ENCODE measurements at regions not wholly inside any gene's neighbourhood (a gene's known extent, or its start where the extent isn't known, plus 50 kb on each side); places are given as distances from the start of the nearest gene placed in this dataset.

- DNase-seq: no peak
- Histone ChIP-seq H3K4me1 (ENCODE audit: low read depth) (no peaks in the 10 kb centered on the region), H3K4me3 (no peak overlapping the region), H3K9me3 (no peaks in the 10 kb centered on the region), H3K36me3 (ENCODE audit: low read depth) (no peaks in the 10 kb centered on the region)
- no peak for ATAC-seq
- intact Hi-C loops (cut with DNase I, micrococcal nuclease): no loop called here
- TF ChIP-seq, protein P1, sequence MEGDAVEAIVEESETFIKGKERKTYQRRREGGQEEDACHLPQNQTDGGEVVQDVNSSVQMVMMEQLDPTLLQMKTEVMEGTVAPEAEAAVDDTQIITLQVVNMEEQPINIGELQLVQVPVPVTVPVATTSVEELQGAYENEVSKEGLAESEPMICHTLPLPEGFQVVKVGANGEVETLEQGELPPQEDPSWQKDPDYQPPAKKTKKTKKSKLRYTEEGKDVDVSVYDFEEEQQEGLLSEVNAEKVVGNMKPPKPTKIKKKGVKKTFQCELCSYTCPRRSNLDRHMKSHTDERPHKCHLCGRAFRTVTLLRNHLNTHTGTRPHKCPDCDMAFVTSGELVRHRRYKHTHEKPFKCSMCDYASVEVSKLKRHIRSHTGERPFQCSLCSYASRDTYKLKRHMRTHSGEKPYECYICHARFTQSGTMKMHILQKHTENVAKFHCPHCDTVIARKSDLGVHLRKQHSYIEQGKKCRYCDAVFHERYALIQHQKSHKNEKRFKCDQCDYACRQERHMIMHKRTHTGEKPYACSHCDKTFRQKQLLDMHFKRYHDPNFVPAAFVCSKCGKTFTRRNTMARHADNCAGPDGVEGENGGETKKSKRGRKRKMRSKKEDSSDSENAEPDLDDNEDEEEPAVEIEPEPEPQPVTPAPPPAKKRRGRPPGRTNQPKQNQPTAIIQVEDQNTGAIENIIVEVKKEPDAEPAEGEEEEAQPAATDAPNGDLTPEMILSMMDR (IDR thresholded peaks at IDR 0.05): no peak
Observed at GRCh38 chr3:103752986-103753385, 1318.2 kb downstream of the ZPLD1 start.

GRCh38 chr3:103767635-103768034 is 1332.8 kb downstream of the ZPLD1 start:
- Histone ChIP-seq H3K9me3 (peaks cover 2% of the 10 kb centered on the region), H3K4me1 (ENCODE audit: low read depth) (no peaks in the 10 kb centered on the region), H3K4me3 (no peak overlapping the region), H3K36me3 (ENCODE audit: low read depth) (no peaks in the 10 kb centered on the region)
- no peak for ATAC-seq
- intact Hi-C loops (cut with DNase I, micrococcal nuclease): no loop called here
- no peak for DNase-seq
- TF ChIP-seq, protein P1 (IDR thresholded peaks at IDR 0.05): no peak

GRCh38 chr3:103785017-103785416 is 1350.2 kb downstream of the ZPLD1 start:
- TF ChIP-seq, protein P1 (IDR thresholded peaks at IDR 0.05): no peak
- Histone ChIP-seq H3K4me1 (ENCODE audit: low read depth) (no peaks in the 10 kb centered on the region), H3K4me3 (no peak overlapping the region), H3K36me3 (ENCODE audit: low read depth) (no peaks in the 10 kb centered on the region), H3K9me3 (no peaks in the 10 kb centered on the region)
- DNase-seq: no peak
- ATAC-seq: no peak
- intact Hi-C loops (cut with DNase I, micrococcal nuclease): no loop called here

DNA sequence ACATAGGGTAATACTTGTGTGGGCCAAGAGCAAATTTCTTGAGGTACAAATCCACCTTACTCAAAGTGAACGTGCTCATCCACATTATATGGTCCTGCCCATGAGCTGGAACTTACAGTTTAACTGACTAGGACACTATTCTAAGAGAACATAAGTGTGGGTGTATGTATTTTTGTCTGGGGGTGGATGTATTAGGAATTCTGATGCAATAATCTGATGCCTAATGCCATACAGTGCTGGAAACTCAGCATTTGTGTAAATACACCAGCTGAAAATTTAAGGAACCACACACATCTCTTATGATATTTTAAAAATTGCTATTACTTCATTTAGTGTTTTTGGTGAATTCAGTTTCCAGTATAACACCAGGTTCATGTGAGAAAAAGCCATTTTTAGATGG is 1350.7 kb downstream of the ZPLD1 start:
- Histone ChIP-seq H3K36me3 (ENCODE audit: low read depth) (no peaks in the 10 kb centered on the region), H3K9me3 (no peaks in the 10 kb centered on the region), H3K4me1 (ENCODE audit: low read depth) (no peaks in the 10 kb centered on the region), H3K4me3 (no peak overlapping the region)
- DNase-seq (no peak), ATAC-seq (no peak)
- intact Hi-C loops (cut with DNase I, micrococcal nuclease): no loop called here
- TF ChIP-seq, protein P1 (IDR thresholded peaks at IDR 0.05): no peak

GRCh38 chr3:103786296-103786695 is 1351.5 kb downstream of the ZPLD1 start:
- H3K4me1 ChIP-seq (ENCODE audit: low read depth): no peaks in the 10 kb centered on the region
- H3K36me3 ChIP-seq (ENCODE audit: low read depth): no peaks in the 10 kb centered on the region
- TF ChIP-seq, protein P1 (IDR thresholded peaks at IDR 0.05): no peak
- DNase-seq (no peak), ATAC-seq (no peak)
- H3K9me3 ChIP-seq: no peaks in the 10 kb centered on the region
- H3K4me3 ChIP-seq: no peak overlapping the region
- intact Hi-C loops (cut with DNase I, micrococcal nuclease): no loop called here

GRCh38 chr3:103787164-103787871 is 1352.5 kb downstream of the ZPLD1 start:
- no peaks in the 10 kb centered on the region for H3K4me1 ChIP-seq (ENCODE audit: low read depth)
- H3K4me3 ChIP-seq: no peak overlapping the region
- no peaks in the 10 kb centered on the region for H3K9me3 ChIP-seq
- H3K36me3 ChIP-seq (ENCODE audit: low read depth): no peaks in the 10 kb centered on the region
- no peak for ATAC-seq
- intact Hi-C loops (cut with DNase I, micrococcal nuclease): no loop called here
- TF ChIP-seq, protein P1 (IDR thresholded peaks at IDR 0.05): no peak
- DNase-seq: no peak
